ENCODE measurements at regions not wholly inside any gene's neighbourhood (a gene's known extent, or its start where the extent isn't known, plus 50 kb on each side); places are given as distances from the start of the nearest gene placed in this dataset.

- TF ChIP-seq ZNF462 (CRISPR knock-in tag; IDR thresholded peaks at IDR 0.05) (no peak), POLR2AphosphoS5 (IDR thresholded peaks at IDR 0.05; ENCODE audit: low read depth) (no peak), EZH2 (IDR thresholded peaks at IDR 0.05; ENCODE audit: low read depth, unreplicated experiment) (no peak), JUNB (IDR thresholded peaks at IDR 0.05; ENCODE audit: unreplicated experiment) (no peak), NANOG (IDR thresholded peaks at IDR 0.05; ENCODE audit: borderline replicate concordance) (no peak), ETS1 (IDR thresholded peaks at IDR 0.05) (no peak), ZNF114 (CRISPR knock-in tag; IDR thresholded peaks at IDR 0.05) (no peak)
These were observed 950.1 kb upstream of the CTNND2 start (continued) for GRCh38 chr5:12854386-12854785.

- no peaks in the 10 kb centered on the region; the same call in 2 of the 3 replicates for H3K36me3 Mint-ChIP-seq (ENCODE audit: low read depth)
- no peak overlapping the region for H3K4me2 ChIP-seq
- no peak overlapping the region for H3K27ac ChIP-seq (ENCODE audit: low read depth)
- no peaks in the 10 kb centered on the region for H3K79me2 ChIP-seq (replicated peaks; ENCODE audit: insufficient read depth)
- H3K36me3 ChIP-seq (ENCODE audit: insufficient read depth) = no peaks in the 10 kb centered on the region
- no peaks in the 10 kb centered on the region for H4K20me1 ChIP-seq (replicated peaks; ENCODE audit: insufficient read depth)
- peaks cover 4% of the 10 kb centered on the region for H3K27me3 Mint-ChIP-seq (ENCODE audit: insufficient read depth, low read depth, poor library complexity)
- H3K4me1 ChIP-seq (ENCODE audit: insufficient read depth) = peaks cover 7% of the 10 kb centered on the region; the same call in 1 of the 2 replicates
- H3K27me3 ChIP-seq (ENCODE audit: insufficient read depth) = no peaks in the 10 kb centered on the region
- H2AFZ ChIP-seq = no peak overlapping the region
- no peak overlapping the region for H3K4me3 Mint-ChIP-seq
- no peak for ATAC-seq
- 0 out of 2 replicates have a peak, but pooled peaks cover 9% of the 10 kb centered on the region for H3K9me2 ChIP-seq (ENCODE audit: insufficient read depth)
- no peak overlapping the region for H3K4me3 ChIP-seq
- H3K9me3 Mint-ChIP-seq = no peaks in the 10 kb centered on the region
- H3K4me1 Mint-ChIP-seq = peaks cover 12% of the 10 kb centered on the region; the same call in 2 of the 3 replicates
- no peak for DNase-seq (ENCODE audit: low spot score)
- H3K27ac Mint-ChIP-seq = no peak overlapping the region
- no peaks in the 10 kb centered on the region for H3F3A ChIP-seq (replicated peaks; ENCODE audit: low read depth)
- TF ChIP-seq ETS1 (IDR thresholded peaks at IDR 0.05) (no peak), ZNF114 (CRISPR knock-in tag; IDR thresholded peaks at IDR 0.05) (no peak), EZH2phosphoT487 (IDR thresholded peaks at IDR 0.05; ENCODE audit: unreplicated experiment) (no peak), CTCF (conservative IDR thresholded peaks at IDR 0.05; ENCODE audit: low read depth in 2 of 2) (no peak)
These were observed 947.5 kb upstream of the CTNND2 start for GRCh38 chr5:12851761-12852160.

Data from GM23338 (cell line).